SU-DHL-6 (cell line): ENCODE measurements at regions not wholly inside any gene's neighbourhood (a gene's known extent, or its start where the extent isn't known, plus 50 kb on each side); places are given as distances from the start of the nearest gene placed in this dataset.

Experiments used
- H2AFZ ChIP-seq: fragments of 200-600 bp; sonication (generic); 2 replicates; pipeline ENCODE4 v1.6.1; 2014; ENCODE audit warnings: low read depth, mild to moderate bottlenecking, moderate library complexity, mixed read lengths, antibody characterized with exemption, low read length; ENCODE audit not compliant: severe bottlenecking
- H3F3A ChIP-seq: fragments of 200-600 bp; shearing (Covaris generic); 2 replicates; pipeline ENCODE4 v1.6.0; 2016; ENCODE audit warnings: antibody characterized with exemption, mild to moderate bottlenecking; ENCODE audit not compliant: insufficient read depth
- H3K27ac ChIP-seq: fragments of 200-600 bp; sonication (generic); 2 replicates; pipeline ENCODE4 v1.5.1; 2016; ENCODE audit warnings: low read depth, mild to moderate bottlenecking, low read length, moderate library complexity, mixed read lengths
- H3K27me3 ChIP-seq: fragments of 200-600 bp; sonication (generic), shearing (Covaris generic); 2 replicates; pipeline ENCODE4 v1.6.0; 2014; ENCODE audit warnings: mild to moderate bottlenecking, low read length
- H3K36me3 ChIP-seq: fragments of 200-600 bp; sonication (generic); 2 replicates; pipeline ENCODE4 v1.6.1; 2014; ENCODE audit warnings: mild to moderate bottlenecking, low read length, mixed read lengths
- H3K4me2 ChIP-seq: fragments of 300-600, 200-600 bp; shearing (Covaris generic), sonication (generic); 2 replicates; pipeline ENCODE4 v1.6.0; 2014; ENCODE audit warnings: low read length, low read depth, mild to moderate bottlenecking; ENCODE audit not compliant: poor library complexity, severe bottlenecking
- H3K4me3 ChIP-seq: fragments of 200-600 bp; sonication (generic); 2 replicates; pipeline ENCODE4 v1.5.1; 2014; ENCODE audit warnings: antibody characterized with exemption, low read length, mild to moderate bottlenecking, mixed read lengths; ENCODE audit not compliant: insufficient read depth, poor library complexity, severe bottlenecking
- H3K79me2 ChIP-seq: fragments of 200-600 bp; sonication (generic); 2 replicates; pipeline ENCODE4 v1.6.1; 2014; ENCODE audit warnings: mild to moderate bottlenecking, low read length, moderate library complexity; ENCODE audit not compliant: insufficient read depth
- H3K9ac ChIP-seq: fragments of 200-600 bp; sonication (generic); 2 replicates; pipeline ENCODE4 v1.7.0; 2014; ENCODE audit warnings: mild to moderate bottlenecking, low read length
- H3K9me2 ChIP-seq: fragments of 200-600 bp; sonication (generic); replicated peaks from 2 replicates; pipeline ENCODE4 v1.6.1; 2014; ENCODE audit warnings: low read length; ENCODE audit not compliant: insufficient read depth
- H3K9me3 ChIP-seq: fragments of 200-600 bp; sonication (generic); 2 replicates; pipeline ENCODE4 v1.6.1; 2014; ENCODE audit warnings: low read length, mixed read lengths; ENCODE audit not compliant: insufficient read depth
- H4K20me1 ChIP-seq: fragments of 200-600 bp; sonication (generic); 2 replicates; pipeline ENCODE4 v1.6.1; 2014; ENCODE audit warnings: low read depth, mild to moderate bottlenecking, antibody characterized with exemption, low read length, moderate library complexity, mixed read lengths
- EZH2phosphoT487 ChIP-seq: fragments of 200-600 bp; sonication (generic), shearing (Covaris generic); conservative IDR thresholded peaks from 2 replicates; pipeline ENCODE4 v1.6.1; 2018; ENCODE audit warnings: mild to moderate bottlenecking, antibody characterized with exemption, low read length, moderate library complexity, mixed read lengths
- TF ChIP-seq, protein P1 (sequence below): fragments of 200-600 bp; sonication (generic); IDR thresholded peaks from one replicate; pipeline ENCODE4 v1.5.1; 2017; ENCODE audit warnings: antibody characterized with exemption, mild to moderate bottlenecking, low read length, moderate library complexity; ENCODE audit not compliant: insufficient read depth, poor library complexity, severe bottlenecking

DNA sequence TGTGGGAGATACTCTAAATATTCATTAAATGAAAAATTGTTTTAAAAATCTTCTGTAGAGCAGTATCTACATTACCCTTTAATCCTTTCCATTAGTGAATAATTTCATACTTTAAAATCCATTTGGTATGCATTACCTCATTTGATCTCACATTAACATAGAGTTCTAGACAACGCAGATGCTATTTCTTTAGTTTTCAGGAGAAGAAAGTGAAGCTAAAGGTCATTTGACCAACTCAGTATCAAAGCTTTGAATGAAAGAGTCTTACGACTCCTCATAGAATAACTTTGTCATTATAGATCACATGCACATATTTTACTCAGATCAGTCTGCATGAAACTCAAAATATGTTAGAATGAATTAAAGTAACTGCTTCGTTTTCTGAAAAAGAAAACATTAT is 460.2 kb downstream of the DNAJB9 start:
- H3F3A ChIP-seq, result no peaks in the 10 kb centered on the region
- no peak overlapping the region for H3K9ac ChIP-seq
- H3K27ac ChIP-seq, result no peak overlapping the region
- H2AFZ ChIP-seq, result no peak overlapping the region
- H3K4me2 ChIP-seq, result no peak overlapping the region
- no peaks in the 10 kb centered on the region for H4K20me1 ChIP-seq
- TF ChIP-seq EZH2phosphoT487, result no peak
- TF ChIP-seq, protein P1, sequence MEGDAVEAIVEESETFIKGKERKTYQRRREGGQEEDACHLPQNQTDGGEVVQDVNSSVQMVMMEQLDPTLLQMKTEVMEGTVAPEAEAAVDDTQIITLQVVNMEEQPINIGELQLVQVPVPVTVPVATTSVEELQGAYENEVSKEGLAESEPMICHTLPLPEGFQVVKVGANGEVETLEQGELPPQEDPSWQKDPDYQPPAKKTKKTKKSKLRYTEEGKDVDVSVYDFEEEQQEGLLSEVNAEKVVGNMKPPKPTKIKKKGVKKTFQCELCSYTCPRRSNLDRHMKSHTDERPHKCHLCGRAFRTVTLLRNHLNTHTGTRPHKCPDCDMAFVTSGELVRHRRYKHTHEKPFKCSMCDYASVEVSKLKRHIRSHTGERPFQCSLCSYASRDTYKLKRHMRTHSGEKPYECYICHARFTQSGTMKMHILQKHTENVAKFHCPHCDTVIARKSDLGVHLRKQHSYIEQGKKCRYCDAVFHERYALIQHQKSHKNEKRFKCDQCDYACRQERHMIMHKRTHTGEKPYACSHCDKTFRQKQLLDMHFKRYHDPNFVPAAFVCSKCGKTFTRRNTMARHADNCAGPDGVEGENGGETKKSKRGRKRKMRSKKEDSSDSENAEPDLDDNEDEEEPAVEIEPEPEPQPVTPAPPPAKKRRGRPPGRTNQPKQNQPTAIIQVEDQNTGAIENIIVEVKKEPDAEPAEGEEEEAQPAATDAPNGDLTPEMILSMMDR, result no peak
- H3K27me3 ChIP-seq, result no peaks in the 10 kb centered on the region
- no peaks in the 10 kb centered on the region for H3K79me2 ChIP-seq
- no peaks in the 10 kb centered on the region for H3K36me3 ChIP-seq
- H3K9me2 ChIP-seq, result no peaks in the 10 kb centered on the region
- H3K4me3 ChIP-seq, result no peak overlapping the region
- H3K9me3 ChIP-seq, result no peaks in the 10 kb centered on the region

DNA sequence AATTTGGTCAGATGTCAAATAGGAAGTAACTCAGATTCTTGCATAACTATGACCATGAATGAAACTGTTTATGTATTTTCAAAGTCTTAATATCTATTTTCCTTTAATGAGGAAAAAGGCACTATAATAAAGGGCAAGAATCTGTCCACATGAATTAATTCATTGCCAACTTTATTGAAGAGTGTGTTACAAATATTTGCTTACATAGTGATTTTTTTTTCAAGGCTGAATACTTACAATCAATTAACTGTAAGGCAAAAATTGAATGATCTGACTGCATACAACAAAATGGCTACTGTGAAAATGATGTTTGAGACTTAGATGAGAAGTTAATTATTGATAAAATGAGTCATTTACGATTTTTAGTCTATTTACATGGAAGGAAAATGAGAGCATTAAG is 475.0 kb downstream of the DNAJB9 start:
- H3K9me3 ChIP-seq, result no peaks in the 10 kb centered on the region
- H3K9ac ChIP-seq, result no peak overlapping the region
- H3F3A ChIP-seq, result no peaks in the 10 kb centered on the region
- TF ChIP-seq, protein P1, result no peak
- no peak for TF ChIP-seq EZH2phosphoT487
- H3K27ac ChIP-seq, result no peak overlapping the region
- H3K4me3 ChIP-seq, result no peak overlapping the region
- H4K20me1 ChIP-seq, result no peaks in the 10 kb centered on the region
- no peak overlapping the region for H3K4me2 ChIP-seq
- no peaks in the 10 kb centered on the region for H3K9me2 ChIP-seq
- H3K79me2 ChIP-seq, result no peaks in the 10 kb centered on the region
- no peaks in the 10 kb centered on the region for H3K36me3 ChIP-seq
- no peaks in the 10 kb centered on the region; the same call in 1 of the 2 replicates for H3K27me3 ChIP-seq
- no peak overlapping the region for H2AFZ ChIP-seq

DNA sequence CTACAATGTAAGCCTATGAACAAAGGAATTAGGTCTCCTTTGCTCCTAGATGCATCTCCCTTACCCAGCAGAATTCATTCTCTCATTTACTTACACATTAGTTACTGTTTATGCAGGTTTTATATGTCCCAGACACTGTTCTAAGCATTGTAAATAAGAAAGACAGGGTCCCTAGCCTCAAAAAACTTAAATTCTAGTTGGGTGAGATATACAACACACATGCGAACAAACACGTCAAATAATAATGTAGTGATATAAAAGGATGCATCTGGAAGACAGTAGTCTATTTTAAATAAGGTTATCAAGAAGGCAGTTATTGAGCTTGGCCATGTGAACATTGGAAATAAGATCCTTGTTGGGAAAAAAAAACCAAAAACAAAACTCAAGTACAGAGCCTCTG is 479.7 kb downstream of the DNAJB9 start:
- H3K9me3 ChIP-seq, result no peaks in the 10 kb centered on the region
- no peak overlapping the region for H3K27ac ChIP-seq
- no peak overlapping the region for H3K4me2 ChIP-seq
- H3K9ac ChIP-seq, result no peak overlapping the region
- H3K4me3 ChIP-seq, result no peak overlapping the region
- H3K79me2 ChIP-seq, result no peaks in the 10 kb centered on the region
- H4K20me1 ChIP-seq, result no peaks in the 10 kb centered on the region
- TF ChIP-seq EZH2phosphoT487, result no peak
- TF ChIP-seq, protein P1, result no peak
- no peaks in the 10 kb centered on the region; the same call in 1 of the 2 replicates for H3K27me3 ChIP-seq
- no peaks in the 10 kb centered on the region for H3K36me3 ChIP-seq
- H3F3A ChIP-seq, result no peaks in the 10 kb centered on the region
- H2AFZ ChIP-seq, result no peak overlapping the region
- H3K9me2 ChIP-seq, result no peaks in the 10 kb centered on the region

DNA sequence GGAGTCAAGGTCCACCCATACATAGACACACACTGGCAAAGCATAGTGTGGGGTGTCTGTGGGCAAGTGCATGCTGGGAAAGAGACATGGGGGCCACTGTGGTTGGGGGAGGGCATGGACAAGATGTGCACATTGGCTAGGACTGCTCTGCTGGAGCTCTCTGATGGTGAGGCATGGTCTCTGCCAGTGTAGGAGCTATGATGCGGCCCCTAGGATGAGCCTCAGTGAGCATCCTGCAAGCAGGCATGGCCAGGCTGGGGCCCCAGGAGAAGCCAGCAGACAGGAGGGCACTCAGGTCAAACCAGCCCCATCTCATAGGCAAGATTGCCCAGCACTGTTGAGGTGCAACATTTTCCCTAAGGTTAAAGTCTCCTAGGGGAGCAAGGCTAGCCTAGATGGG is 489.4 kb downstream of the DNAJB9 start:
- Histone ChIP-seq H3K4me2 (no peak overlapping the region), H3K27ac (no peak overlapping the region), H3K9me3 (no peaks in the 10 kb centered on the region), H2AFZ (no peak overlapping the region), H3K9me2 (no peaks in the 10 kb centered on the region), H3K79me2 (no peaks in the 10 kb centered on the region), H3F3A (no peaks in the 10 kb centered on the region), H3K9ac (no peak overlapping the region), H3K4me3 (no peak overlapping the region), H4K20me1 (no peaks in the 10 kb centered on the region), H3K36me3 (no peaks in the 10 kb centered on the region), H3K27me3 (no peaks in the 10 kb centered on the region)
- TF ChIP-seq, protein P1, result no peak
- no peak for TF ChIP-seq EZH2phosphoT487
